Esophagus squamous epithelium (tissue), 4 donors: ENCODE measurements at regions not wholly inside any gene's neighbourhood (a gene's known extent, or its start where the extent isn't known, plus 50 kb on each side); places are given as distances from the start of the nearest gene placed in this dataset.

Source experiments
- POLR2A ChIP-seq, 4 donors: fragments of 450-650 bp; IDR thresholded peaks; one replicate each; pipeline ENCODE4 v1.6.1; 2017; ENCODE audit warnings: antibody characterized with exemption in 4 of 4, mild to moderate bottlenecking in 4 of 4, moderate library complexity in 3 of 4
- TF ChIP-seq, protein P1 (sequence below), 6 experiments: fragments of 450-650 bp in 4 of 6; fragments of 200-600 bp in 2 of 6; sonication (generic) in 2 of 6; IDR thresholded peaks; one replicate each; pipeline ENCODE4 v1.5.1; 2016 to 2019; ENCODE audit warnings: antibody characterized with exemption in 6 of 6, mild to moderate bottlenecking in 4 of 6, moderate library complexity in 4 of 6

GRCh38 chr13:111017755-111018459, 97.2 kb upstream of the ARHGEF7 start:
- TF ChIP-seq, protein P1, sequence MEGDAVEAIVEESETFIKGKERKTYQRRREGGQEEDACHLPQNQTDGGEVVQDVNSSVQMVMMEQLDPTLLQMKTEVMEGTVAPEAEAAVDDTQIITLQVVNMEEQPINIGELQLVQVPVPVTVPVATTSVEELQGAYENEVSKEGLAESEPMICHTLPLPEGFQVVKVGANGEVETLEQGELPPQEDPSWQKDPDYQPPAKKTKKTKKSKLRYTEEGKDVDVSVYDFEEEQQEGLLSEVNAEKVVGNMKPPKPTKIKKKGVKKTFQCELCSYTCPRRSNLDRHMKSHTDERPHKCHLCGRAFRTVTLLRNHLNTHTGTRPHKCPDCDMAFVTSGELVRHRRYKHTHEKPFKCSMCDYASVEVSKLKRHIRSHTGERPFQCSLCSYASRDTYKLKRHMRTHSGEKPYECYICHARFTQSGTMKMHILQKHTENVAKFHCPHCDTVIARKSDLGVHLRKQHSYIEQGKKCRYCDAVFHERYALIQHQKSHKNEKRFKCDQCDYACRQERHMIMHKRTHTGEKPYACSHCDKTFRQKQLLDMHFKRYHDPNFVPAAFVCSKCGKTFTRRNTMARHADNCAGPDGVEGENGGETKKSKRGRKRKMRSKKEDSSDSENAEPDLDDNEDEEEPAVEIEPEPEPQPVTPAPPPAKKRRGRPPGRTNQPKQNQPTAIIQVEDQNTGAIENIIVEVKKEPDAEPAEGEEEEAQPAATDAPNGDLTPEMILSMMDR (IDR thresholded peaks at IDR 0.05): no peak
- TF ChIP-seq POLR2A (IDR thresholded peaks at IDR 0.05): no peak
